GM23338 (cell line): ENCODE measurements at regions not wholly inside any gene's neighbourhood (a gene's known extent, or its start where the extent isn't known, plus 50 kb on each side); places are given as distances from the start of the nearest gene placed in this dataset.

ENCODE experiments used
- CREB1 ChIP-seq: fragments of 250-450 bp; sonication (Bioruptor Pico); IDR thresholded peaks from 2 replicates; pipeline ENCODE4 v1.5.0; 2020; ENCODE audit warnings: low read depth, mild to moderate bottlenecking, moderate library complexity
- CTCF ChIP-seq, 2 experiments: fragments of 200-600 bp in 1 of 2; sonication (generic) in 1 of 2; conservative IDR thresholded peaks; 2 replicates each; pipeline versions ENCODE4 v1.5.1 to v1.6.1; 2016 to 2017; ENCODE audit warnings: antibody characterized with exemption in 2 of 2, low read depth in 2 of 2, mild to moderate bottlenecking in 2 of 2, moderate library complexity in 1 of 2
- ETS1 ChIP-seq: IDR thresholded peaks from 2 replicates; pipeline ENCODE4 v1.6.1; 2016; ENCODE audit warnings: antibody characterized with exemption
- EZH2 ChIP-seq: fragments of 200-600 bp; sonication (generic); IDR thresholded peaks from one replicate; pipeline ENCODE4 v1.8.0; 2017; ENCODE audit warnings: antibody characterized with exemption, mild to moderate bottlenecking, low read depth; ENCODE audit not compliant: unreplicated experiment
- EZH2phosphoT487 ChIP-seq: fragments of 200-600 bp; sonication (generic); IDR thresholded peaks from one replicate; pipeline ENCODE4 v1.8.1; 2018; ENCODE audit warnings: antibody characterized with exemption; ENCODE audit not compliant: unreplicated experiment
- JUNB ChIP-seq: IDR thresholded peaks from one replicate; pipeline ENCODE4 v1.6.1; 2016; ENCODE audit warnings: antibody characterized with exemption; ENCODE audit not compliant: unreplicated experiment
- NANOG ChIP-seq: IDR thresholded peaks from 2 replicates; pipeline ENCODE4 v1.6.1; 2016; ENCODE audit warnings: antibody characterized with exemption, borderline replicate concordance
- POLR2AphosphoS5 ChIP-seq: IDR thresholded peaks from 2 replicates; pipeline ENCODE4 v1.6.1; 2016; ENCODE audit warnings: antibody characterized with exemption, low read depth
- REST ChIP-seq: IDR thresholded peaks from one replicate; pipeline ENCODE4 v1.6.1; 2018; ENCODE audit warnings: antibody characterized with exemption; ENCODE audit not compliant: unreplicated experiment
- STAT1 ChIP-seq: IDR thresholded peaks from one replicate; pipeline ENCODE4 v1.6.1; 2016; ENCODE audit warnings: antibody characterized with exemption; ENCODE audit not compliant: unreplicated experiment
- ZNF114 ChIP-seq: fragments of 250-450 bp; sonication (Bioruptor Pico); IDR thresholded peaks from 2 replicates; pipeline ENCODE4 v1.5.0; 2020; ENCODE audit warnings: mild to moderate bottlenecking, moderate library complexity
- ZNF331 ChIP-seq: fragments of 250-450 bp; sonication (Bioruptor Pico); IDR thresholded peaks from 2 replicates; pipeline ENCODE4 v1.5.0; 2020; ENCODE audit warnings: low read depth, mild to moderate bottlenecking, moderate library complexity
- TF ChIP-seq, protein P1 (sequence below): fragments of 250-450 bp; sonication (Bioruptor Pico); IDR thresholded peaks from 2 replicates; pipeline ENCODE4 v1.5.0; 2020; ENCODE audit warnings: mild to moderate bottlenecking, moderate library complexity

GRCh38 chr13:34506796-34507195 is 435.3 kb upstream of the NBEA start:
- TF ChIP-seq EZH2 (no peak), CTCF (conservative IDR thresholded peaks at IDR 0.05; ENCODE audit: low read depth in 2 of 2) (no peak), EZH2phosphoT487 (no peak), NANOG (no peak), REST (no peak), POLR2AphosphoS5 (no peak), CREB1 (CRISPR knock-in tag) (no peak), JUNB (no peak), STAT1 (no peak), ZNF331 (CRISPR knock-in tag) (no peak), ETS1 (no peak), ZNF114 (CRISPR knock-in tag) (no peak)
- TF ChIP-seq, protein P1, sequence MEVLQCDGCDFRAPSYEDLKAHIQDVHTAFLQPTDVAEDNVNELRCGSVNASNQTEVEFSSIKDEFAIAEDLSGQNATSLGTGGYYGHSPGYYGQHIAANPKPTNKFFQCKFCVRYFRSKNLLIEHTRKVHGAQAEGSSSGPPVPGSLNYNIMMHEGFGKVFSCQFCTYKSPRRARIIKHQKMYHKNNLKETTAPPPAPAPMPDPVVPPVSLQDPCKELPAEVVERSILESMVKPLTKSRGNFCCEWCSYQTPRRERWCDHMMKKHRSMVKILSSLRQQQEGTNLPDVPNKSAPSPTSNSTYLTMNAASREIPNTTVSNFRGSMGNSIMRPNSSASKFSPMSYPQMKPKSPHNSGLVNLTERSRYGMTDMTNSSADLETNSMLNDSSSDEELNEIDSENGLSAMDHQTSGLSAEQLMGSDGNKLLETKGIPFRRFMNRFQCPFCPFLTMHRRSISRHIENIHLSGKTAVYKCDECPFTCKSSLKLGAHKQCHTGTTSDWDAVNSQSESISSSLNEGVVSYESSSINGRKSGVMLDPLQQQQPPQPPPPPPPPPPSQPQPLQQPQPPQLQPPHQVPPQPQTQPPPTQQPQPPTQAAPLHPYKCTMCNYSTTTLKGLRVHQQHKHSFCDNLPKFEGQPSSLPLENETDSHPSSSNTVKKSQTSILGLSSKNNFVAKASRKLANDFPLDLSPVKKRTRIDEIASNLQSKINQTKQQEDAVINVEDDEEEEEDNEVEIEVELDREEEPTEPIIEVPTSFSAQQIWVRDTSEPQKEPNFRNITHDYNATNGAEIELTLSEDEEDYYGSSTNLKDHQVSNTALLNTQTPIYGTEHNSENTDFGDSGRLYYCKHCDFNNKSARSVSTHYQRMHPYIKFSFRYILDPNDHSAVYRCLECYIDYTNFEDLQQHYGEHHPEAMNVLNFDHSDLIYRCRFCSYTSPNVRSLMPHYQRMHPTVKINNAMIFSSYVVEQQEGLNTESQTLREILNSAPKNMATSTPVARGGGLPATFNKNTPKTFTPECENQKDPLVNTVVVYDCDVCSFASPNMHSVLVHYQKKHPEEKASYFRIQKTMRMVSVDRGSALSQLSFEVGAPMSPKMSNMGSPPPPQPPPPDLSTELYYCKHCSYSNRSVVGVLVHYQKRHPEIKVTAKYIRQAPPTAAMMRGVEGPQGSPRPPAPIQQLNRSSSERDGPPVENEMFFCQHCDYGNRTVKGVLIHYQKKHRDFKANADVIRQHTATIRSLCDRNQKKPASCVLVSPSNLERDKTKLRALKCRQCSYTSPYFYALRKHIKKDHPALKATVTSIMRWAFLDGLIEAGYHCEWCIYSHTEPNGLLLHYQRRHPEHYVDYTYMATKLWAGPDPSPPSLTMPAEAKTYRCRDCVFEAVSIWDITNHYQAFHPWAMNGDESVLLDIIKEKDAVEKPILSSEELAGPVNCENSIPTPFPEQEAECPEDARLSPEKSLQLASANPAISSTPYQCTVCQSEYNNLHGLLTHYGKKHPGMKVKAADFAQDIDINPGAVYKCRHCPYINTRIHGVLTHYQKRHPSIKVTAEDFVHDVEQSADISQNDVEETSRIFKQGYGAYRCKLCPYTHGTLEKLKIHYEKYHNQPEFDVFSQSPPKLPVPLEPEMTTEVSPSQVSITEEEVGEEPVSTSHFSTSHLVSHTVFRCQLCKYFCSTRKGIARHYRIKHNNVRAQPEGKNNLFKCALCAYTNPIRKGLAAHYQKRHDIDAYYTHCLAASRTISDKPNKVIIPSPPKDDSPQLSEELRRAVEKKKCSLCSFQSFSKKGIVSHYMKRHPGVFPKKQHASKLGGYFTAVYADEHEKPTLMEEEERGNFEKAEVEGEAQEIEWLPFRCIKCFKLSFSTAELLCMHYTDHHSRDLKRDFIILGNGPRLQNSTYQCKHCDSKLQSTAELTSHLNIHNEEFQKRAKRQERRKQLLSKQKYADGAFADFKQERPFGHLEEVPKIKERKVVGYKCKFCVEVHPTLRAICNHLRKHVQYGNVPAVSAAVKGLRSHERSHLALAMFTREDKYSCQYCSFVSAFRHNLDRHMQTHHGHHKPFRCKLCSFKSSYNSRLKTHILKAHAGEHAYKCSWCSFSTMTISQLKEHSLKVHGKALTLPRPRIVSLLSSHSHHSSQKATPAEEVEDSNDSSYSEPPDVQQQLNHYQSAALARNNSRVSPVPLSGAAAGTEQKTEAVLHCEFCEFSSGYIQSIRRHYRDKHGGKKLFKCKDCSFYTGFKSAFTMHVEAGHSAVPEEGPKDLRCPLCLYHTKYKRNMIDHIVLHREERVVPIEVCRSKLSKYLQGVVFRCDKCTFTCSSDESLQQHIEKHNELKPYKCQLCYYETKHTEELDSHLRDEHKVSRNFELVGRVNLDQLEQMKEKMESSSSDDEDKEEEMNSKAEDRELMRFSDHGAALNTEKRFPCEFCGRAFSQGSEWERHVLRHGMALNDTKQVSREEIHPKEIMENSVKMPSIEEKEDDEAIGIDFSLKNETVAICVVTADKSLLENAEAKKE = no peak
